Astrocyte (in vitro differentiated cells and primary cell): ENCODE measurements at regions not wholly inside any gene's neighbourhood (a gene's known extent, or its start where the extent isn't known, plus 50 kb on each side); places are given as distances from the start of the nearest gene placed in this dataset.

Experiments
- DNase-seq: peaks from one replicate; pipeline ENCODE4 v3.0.0-alpha.2; 2010; ENCODE audit warnings: low read depth
- FAIRE-seq: peaks from 2 replicates; lab custom pipeline; 2011; peaks lifted over from hg19 to GRCh38; lab: Jason Lieb, UNC
- H2AFZ ChIP-seq: 2 replicates; pipeline ENCODE4 v1.6.0; 2012; ENCODE audit warnings: low read depth, low read length, inconsistent platforms
- H3K27ac ChIP-seq: 2 replicates; pipeline ENCODE4 v1.5.1; 2011; ENCODE audit warnings: low read depth, low read length, inconsistent platforms
- H3K27me3 ChIP-seq: 2 replicates; pipeline ENCODE4 v1.6.0; 2011; ENCODE audit warnings: low read length, inconsistent platforms; ENCODE audit not compliant: insufficient read depth
- H3K36me3 ChIP-seq: 2 replicates; pipeline ENCODE4 v1.5.1; 2011; ENCODE audit warnings: low read length, inconsistent platforms; ENCODE audit not compliant: insufficient read depth
- H3K4me1 ChIP-seq: 2 replicates; pipeline ENCODE4 v1.5.1; 2011; ENCODE audit warnings: low read length, inconsistent platforms; ENCODE audit not compliant: insufficient read depth
- H3K4me2 ChIP-seq: 2 replicates; pipeline ENCODE4 v1.6.0; 2012; ENCODE audit warnings: low read length, inconsistent platforms
- H3K4me3 ChIP-seq: 2 replicates; pipeline ENCODE4 v1.5.1; 2011; ENCODE audit warnings: low read depth, mild to moderate bottlenecking, low read length, inconsistent platforms; ENCODE audit not compliant: insufficient read depth
- H3K79me2 ChIP-seq: 2 replicates; pipeline ENCODE4 v1.6.0; 2012; ENCODE audit warnings: mild to moderate bottlenecking, low read length, inconsistent platforms; ENCODE audit not compliant: insufficient read depth
- H3K9ac ChIP-seq: 2 replicates; pipeline ENCODE4 v1.6.0; 2012; ENCODE audit warnings: mild to moderate bottlenecking, low read length, inconsistent platforms
- H3K9me3 ChIP-seq: 2 replicates; pipeline ENCODE4 v1.5.1; 2012; ENCODE audit warnings: low read depth, mild to moderate bottlenecking, low read length, inconsistent platforms; ENCODE audit not compliant: insufficient read depth
- H4K20me1 ChIP-seq: 2 replicates; pipeline ENCODE4 v1.6.0; 2012; ENCODE audit warnings: low read length, inconsistent platforms; ENCODE audit not compliant: insufficient read depth
- H3K27ac Mint-ChIP-seq: one replicate; pipeline ENCODE4 v1.8.0; 2021; ENCODE audit warnings: mild to moderate bottlenecking, mixed read lengths; ENCODE audit not compliant: unreplicated experiment
- H3K27me3 Mint-ChIP-seq: one replicate; pipeline ENCODE4 v1.8.0; 2021; ENCODE audit warnings: low read depth, mixed read lengths; ENCODE audit not compliant: unreplicated experiment
- H3K36me3 Mint-ChIP-seq: one replicate; pipeline ENCODE4 v1.8.0; 2021; ENCODE audit warnings: low read depth, mixed read lengths; ENCODE audit not compliant: unreplicated experiment
- H3K4me1 Mint-ChIP-seq: one replicate; pipeline ENCODE4 v1.8.0; 2021; ENCODE audit warnings: low read depth, mixed read lengths; ENCODE audit not compliant: unreplicated experiment
- H3K4me3 Mint-ChIP-seq: one replicate; pipeline ENCODE4 v1.8.0; 2021; ENCODE audit warnings: mild to moderate bottlenecking, moderate library complexity, mixed read lengths; ENCODE audit not compliant: unreplicated experiment
- H3K9me3 Mint-ChIP-seq: one replicate; pipeline ENCODE4 v1.8.0; 2021; ENCODE audit warnings: mild to moderate bottlenecking, mixed read lengths; ENCODE audit not compliant: unreplicated experiment
- CTCF ChIP-seq: IDR thresholded peaks from 2 replicates; pipeline ENCODE4 v1.5.1; 2011; ENCODE audit warnings: low read depth, mild to moderate bottlenecking, inconsistent platforms, low read length, moderate library complexity; ENCODE audit not compliant: insufficient read depth
- EZH2 ChIP-seq: IDR thresholded peaks from 2 replicates; pipeline ENCODE4 v1.6.1; 2012; ENCODE audit warnings: mild to moderate bottlenecking, low read length, inconsistent platforms; ENCODE audit not compliant: insufficient read depth

- no peak overlapping the region for H3K27ac ChIP-seq
- no peak overlapping the region for H3K4me3 Mint-ChIP-seq
- TF ChIP-seq CTCF (no peak), EZH2 (no peak)
Observed at GRCh38 chr12:13580206-13580605, 383.7 kb downstream of the EMP1 start.

GRCh38 chr12:13576935-13577500 is 380.5 kb downstream of the EMP1 start:
- Histone ChIP-seq H3K4me2 (no peak overlapping the region), H3K9me3 (no peaks in the 10 kb centered on the region), H3K9ac (no peak overlapping the region), H3K4me3 (no peak overlapping the region), H4K20me1 (no peaks in the 10 kb centered on the region), H3K27me3 (no peaks in the 10 kb centered on the region), H3K79me2 (no peaks in the 10 kb centered on the region), H3K27ac (no peak overlapping the region), H3K36me3 (no peaks in the 10 kb centered on the region), H2AFZ (no peak overlapping the region), H3K4me1 (peaks cover 3% of the 10 kb centered on the region)
- no peak overlapping the region for H3K27ac Mint-ChIP-seq
- TF ChIP-seq CTCF (no peak), EZH2 (no peak)
- H3K36me3 Mint-ChIP-seq: no peaks in the 10 kb centered on the region
- H3K27me3 Mint-ChIP-seq: no peaks in the 10 kb centered on the region
- no peak for DNase-seq
- H3K9me3 Mint-ChIP-seq: peaks cover 2% of the 10 kb centered on the region
- FAIRE-seq: no peak
- no peak overlapping the region for H3K4me3 Mint-ChIP-seq
- peaks cover 7% of the 10 kb centered on the region for H3K4me1 Mint-ChIP-seq

More at GRCh38 chr12:13580206-13580605, 383.7 kb downstream of the EMP1 start:
- Histone ChIP-seq H2AFZ (no peak overlapping the region), H3K9ac (no peak overlapping the region), H3K4me1 (no peaks in the 10 kb centered on the region), H4K20me1 (no peaks in the 10 kb centered on the region), H3K4me3 (no peak overlapping the region), H3K4me2 (no peak overlapping the region), H3K9me3 (no peaks in the 10 kb centered on the region), H3K36me3 (no peaks in the 10 kb centered on the region), H3K79me2 (no peaks in the 10 kb centered on the region), H3K27me3 (no peaks in the 10 kb centered on the region)
- no peak for FAIRE-seq
- no peak overlapping the region for H3K27ac Mint-ChIP-seq
- DNase-seq: no peak
- H3K27me3 Mint-ChIP-seq: no peaks in the 10 kb centered on the region
- peaks cover 2% of the 10 kb centered on the region for H3K9me3 Mint-ChIP-seq
- H3K36me3 Mint-ChIP-seq: no peaks in the 10 kb centered on the region
- no peaks in the 10 kb centered on the region for H3K4me1 Mint-ChIP-seq

GRCh38 chr12:13573698-13574321 is 377.3 kb downstream of the EMP1 start:
- H3K79me2 ChIP-seq: no peaks in the 10 kb centered on the region
- H2AFZ ChIP-seq: no peak overlapping the region
- no peak overlapping the region for H3K27ac ChIP-seq
- H3K4me3 Mint-ChIP-seq: no peak overlapping the region
- peak; percentile 46 for DNase-seq
- H3K27me3 ChIP-seq: no peaks in the 10 kb centered on the region
- peaks cover 13% of the 10 kb centered on the region for H3K4me1 Mint-ChIP-seq
- H3K4me2 ChIP-seq: no peak overlapping the region
- peaks cover 2% of the 10 kb centered on the region for H3K9me3 Mint-ChIP-seq
- H3K27ac Mint-ChIP-seq: no peak overlapping the region
- H3K4me3 ChIP-seq: no peak overlapping the region
- FAIRE-seq: peak; percentile 68
- no peaks in the 10 kb centered on the region for H4K20me1 ChIP-seq
- H3K9me3 ChIP-seq: no peaks in the 10 kb centered on the region
- H3K4me1 ChIP-seq: peaks cover 3% of the 10 kb centered on the region
- H3K9ac ChIP-seq: no peak overlapping the region
- no peaks in the 10 kb centered on the region for H3K36me3 Mint-ChIP-seq
- H3K36me3 ChIP-seq: no peaks in the 10 kb centered on the region
- TF ChIP-seq EZH2: no peak
- TF ChIP-seq CTCF: no peak
- H3K27me3 Mint-ChIP-seq: no peaks in the 10 kb centered on the region
